ENCODE measurements at regions not wholly inside any gene's neighbourhood (a gene's known extent, or its start where the extent isn't known, plus 50 kb on each side); places are given as distances from the start of the nearest gene placed in this dataset.
"Not testable (repeated sequence)": the region's sequence is repeated elsewhere in the genome, so short reads cannot be mapped to it uniquely, and the experiment has no call there.

GRCh38 chr13:84812078-84812477 is 929.8 kb upstream of the SLITRK1 start:
- DNase-seq (no peak), ATAC-seq (no peak)
- intact Hi-C loops (cut with DNase I, micrococcal nuclease): no loop called here

- intact Hi-C loops (cut with DNase I, micrococcal nuclease): no loop called here
- DNase-seq (no peak), ATAC-seq (no peak)
These were observed 928.5 kb upstream of the SLITRK1 start for GRCh38 chr13:84810781-84811180.

DNA sequence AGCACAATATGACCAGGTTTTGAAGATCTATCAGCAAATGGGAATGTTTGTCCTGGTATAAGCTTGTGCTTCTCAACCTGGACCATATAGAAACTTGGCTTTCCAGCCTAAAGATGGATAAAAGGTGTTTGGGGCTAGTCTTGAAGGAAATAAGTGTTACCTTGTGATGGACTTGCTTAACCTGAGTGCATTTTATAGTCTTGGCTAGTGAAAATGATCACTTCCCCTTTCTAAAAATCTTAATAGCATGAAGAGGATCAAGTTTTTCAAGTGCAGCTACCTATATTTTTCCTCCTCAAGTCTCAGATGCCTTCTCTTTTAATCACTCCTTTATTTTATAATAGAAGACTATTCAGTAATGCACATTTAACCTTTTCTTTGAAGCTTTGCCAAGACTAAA is 919.8 kb upstream of the SLITRK1 start:
- no peak for ATAC-seq
- intact Hi-C loops (cut with DNase I, micrococcal nuclease): no loop called here

GRCh38 chr13:84784443-84785153 is 902.3 kb upstream of the SLITRK1 start:
- no peak for DNase-seq
- no peak for ATAC-seq
- intact Hi-C loops (cut with DNase I, micrococcal nuclease): no loop called here

More for the DNA sequence above, 919.8 kb upstream of the SLITRK1 start:
- DNase-seq: no peak

- DNase-seq (no peak), ATAC-seq (no peak)
- intact Hi-C loops (cut with DNase I, micrococcal nuclease): no loop called here
These were observed 895.0 kb upstream of the SLITRK1 start for GRCh38 chr13:84777316-84777715.

- intact Hi-C loops (cut with DNase I, micrococcal nuclease): no loop called here
- ATAC-seq: no peak
- no peak for DNase-seq
These were observed 894.3 kb upstream of the SLITRK1 start for GRCh38 chr13:84776593-84776992.

DNA sequence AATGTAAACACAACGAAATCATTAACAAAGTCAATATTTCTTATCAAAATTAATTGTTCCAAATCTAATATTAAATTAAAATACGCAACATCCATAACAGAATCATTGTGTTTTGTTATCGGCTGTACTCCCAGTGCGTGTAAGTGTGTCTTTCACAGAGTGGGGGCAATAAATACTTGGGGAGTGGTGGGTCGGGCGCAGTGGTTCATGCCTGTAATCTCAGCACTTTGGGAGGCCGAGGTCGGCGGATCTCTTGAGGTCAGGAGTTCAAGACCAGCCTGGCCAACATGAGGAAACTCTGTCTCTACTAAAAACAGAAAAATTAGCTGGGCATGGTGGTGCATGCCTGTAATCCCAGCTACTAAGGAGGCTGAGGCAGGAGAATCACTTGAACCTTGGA is 893.6 kb upstream of the SLITRK1 start:
- ATAC-seq; DNase-seq; intact Hi-C loops (cut with DNase I, micrococcal nuclease): not testable (repeated sequence)

- intact Hi-C loops (cut with DNase I, micrococcal nuclease): no loop called here
- DNase-seq (no peak), ATAC-seq (no peak)
These were observed 891.8 kb upstream of the SLITRK1 start for GRCh38 chr13:84774111-84774510.

DNA sequence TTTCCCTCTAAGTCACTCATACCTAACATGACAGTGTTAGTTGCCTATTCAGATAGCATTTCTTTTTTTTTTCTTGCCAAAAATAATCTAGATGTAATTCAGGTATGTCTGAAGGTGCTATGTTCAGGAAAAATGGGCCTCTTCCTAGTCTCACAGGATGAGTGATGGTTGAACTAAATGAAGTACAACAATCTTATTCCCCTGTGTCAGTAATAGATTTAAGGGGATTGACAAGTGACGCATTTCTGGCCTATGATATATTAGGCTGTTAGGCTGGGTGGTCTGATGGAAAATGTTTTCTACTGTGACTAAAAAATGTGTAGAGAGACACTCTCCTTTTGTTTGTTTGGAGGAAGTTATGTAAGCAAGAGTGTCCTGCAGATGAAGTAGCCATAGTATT is 878.7 kb upstream of the SLITRK1 start:
- DNase-seq: no peak
- no peak for ATAC-seq

GRCh38 chr13:84749126-84749525 is 866.9 kb upstream of the SLITRK1 start:
- ATAC-seq: no peak
- DNase-seq: no peak
- intact Hi-C loops (cut with DNase I, micrococcal nuclease): no loop called here

More for the DNA sequence above, 878.7 kb upstream of the SLITRK1 start:
- intact Hi-C loops (cut with DNase I, micrococcal nuclease): no loop called here

DNA sequence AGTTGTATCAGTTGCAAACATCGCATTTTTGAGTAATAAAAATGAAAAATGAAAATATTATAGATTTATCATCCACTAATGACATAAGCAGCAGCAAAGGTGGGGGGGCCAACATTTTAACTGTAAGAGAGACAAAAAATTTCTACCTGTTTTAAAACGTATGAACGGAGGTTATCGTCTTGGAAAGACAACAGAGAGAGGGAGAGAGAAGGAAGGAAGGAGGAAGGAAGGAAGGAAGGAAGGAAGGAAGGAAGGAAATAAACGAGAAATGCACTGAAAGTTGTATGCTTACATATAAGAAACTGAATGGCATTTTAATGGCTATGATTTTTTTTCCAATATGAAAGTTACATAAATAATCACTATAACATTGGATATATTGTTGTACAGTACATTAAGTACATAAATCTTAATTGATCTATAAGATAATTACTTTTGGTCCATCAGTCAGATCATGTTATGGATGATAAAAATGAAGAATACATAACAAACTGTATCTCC is 862.8 kb upstream of the SLITRK1 start:
- intact Hi-C loops (cut with DNase I, micrococcal nuclease): no loop called here
- no peak for DNase-seq
- no peak for ATAC-seq

GRCh38 chr13:84744203-84744602 is 861.9 kb upstream of the SLITRK1 start:
- no peak for ATAC-seq
- intact Hi-C loops (cut with DNase I, micrococcal nuclease): no loop called here

DNA sequence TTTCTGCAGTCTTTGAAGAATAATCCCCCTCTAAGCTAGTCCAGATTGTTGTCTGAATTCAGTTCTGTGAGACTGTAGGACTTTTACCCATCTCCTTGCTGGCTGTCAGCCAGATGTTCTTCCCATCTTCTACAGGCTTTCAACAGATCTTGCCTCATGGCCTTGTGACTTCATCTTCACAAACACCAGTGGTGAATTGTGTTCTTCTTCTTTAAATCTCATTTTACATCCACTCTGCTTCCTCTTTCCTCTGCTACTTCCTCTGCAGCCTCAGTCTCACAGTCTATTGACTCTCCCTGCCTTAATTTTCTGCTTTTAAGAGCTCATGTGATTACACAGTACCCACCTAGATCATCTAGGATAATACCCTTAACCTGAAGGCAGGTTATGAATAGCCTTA is 859.0 kb upstream of the SLITRK1 start:
- intact Hi-C loops (cut with DNase I, micrococcal nuclease): no loop called here

More at GRCh38 chr13:84744203-84744602, 861.9 kb upstream of the SLITRK1 start:
- DNase-seq: no peak

GRCh38 chr13:84739021-84739420 is 856.7 kb upstream of the SLITRK1 start:
- no peak for ATAC-seq
- intact Hi-C loops (cut with DNase I, micrococcal nuclease): no loop called here
- DNase-seq: no peak

More for the DNA sequence above, 859.0 kb upstream of the SLITRK1 start:
- no peak for ATAC-seq
- DNase-seq: no peak

DNA sequence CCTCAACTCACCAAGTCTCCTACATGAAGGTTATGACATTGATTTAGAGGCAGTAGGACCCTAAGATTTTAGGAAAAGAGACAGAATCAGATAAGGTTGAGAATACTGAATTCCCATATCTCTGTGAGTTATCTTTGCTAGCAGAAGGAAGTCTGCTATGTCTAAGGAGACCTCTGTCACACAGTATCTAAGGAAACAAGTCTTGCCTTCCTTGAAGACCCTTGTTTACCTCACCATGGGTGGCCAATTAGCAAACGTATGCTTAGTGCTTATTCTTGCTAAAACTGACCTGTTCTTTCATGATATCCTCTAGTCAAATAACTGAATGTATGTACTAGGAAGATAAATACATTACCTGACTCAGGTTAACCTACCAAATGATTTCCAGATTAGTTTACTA is 855.4 kb upstream of the SLITRK1 start:
- intact Hi-C loops (cut with DNase I, micrococcal nuclease): no loop called here
- DNase-seq (no peak), ATAC-seq (no peak)

DNA sequence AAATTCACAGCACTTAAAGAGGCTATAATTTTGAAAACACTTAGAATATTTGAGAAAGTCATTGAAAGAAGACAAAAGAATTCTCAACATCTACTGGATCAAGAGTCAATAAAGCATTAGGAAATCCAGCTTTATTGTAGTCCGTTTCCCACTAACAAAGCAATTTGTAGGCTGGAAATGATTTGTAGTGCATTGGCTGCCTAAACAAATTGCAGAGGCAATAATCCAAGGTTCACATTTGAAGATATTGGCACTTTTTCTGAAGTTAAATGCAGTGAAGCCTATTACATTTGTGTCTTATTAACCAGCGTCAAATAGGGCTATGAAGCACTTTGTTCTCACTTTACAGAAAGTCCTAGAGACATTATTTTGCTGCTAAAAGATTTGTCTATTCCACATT is 848.1 kb upstream of the SLITRK1 start:
- intact Hi-C loops (cut with DNase I, micrococcal nuclease): no loop called here
- no peak for ATAC-seq
- no peak for DNase-seq

DNA sequence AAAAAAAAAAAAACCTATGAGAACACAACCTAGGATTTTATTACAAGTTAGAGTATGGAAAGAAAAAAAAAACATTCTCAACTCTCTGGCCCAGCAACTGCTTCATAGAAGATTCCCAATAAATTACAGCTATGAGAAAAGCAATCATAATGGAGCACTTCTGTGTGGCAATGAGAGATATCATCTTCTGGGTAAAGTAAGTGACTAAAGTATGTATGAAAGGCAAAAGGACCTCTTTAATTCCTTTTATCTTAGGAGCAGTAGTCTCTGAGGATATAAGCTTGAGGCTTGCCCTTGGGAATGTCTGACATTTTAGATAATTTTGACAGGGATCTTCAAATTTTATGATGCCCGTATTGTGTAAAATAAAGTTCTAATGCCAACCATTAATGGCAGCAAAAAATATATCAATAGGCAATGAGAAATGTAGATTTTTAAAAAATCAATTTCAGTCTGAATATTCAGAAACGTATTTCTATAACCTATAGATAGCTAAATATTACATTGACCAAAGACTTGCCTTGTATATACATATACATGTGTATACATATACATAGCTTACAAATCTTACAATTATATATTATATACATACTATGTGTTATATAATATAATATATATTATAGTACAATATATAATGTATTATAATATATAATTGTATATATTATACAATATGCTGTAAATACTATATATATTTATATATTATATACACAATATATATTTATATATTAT is 823.9 kb upstream of the SLITRK1 start:
- no peak for DNase-seq
- intact Hi-C loops (cut with DNase I, micrococcal nuclease): no loop called here
- ATAC-seq: no peak

- ATAC-seq (no peak), DNase-seq (no peak)
- intact Hi-C loops (cut with DNase I, micrococcal nuclease): no loop called here
These were observed 819.9 kb upstream of the SLITRK1 start for GRCh38 chr13:84702174-84702573.

DNA sequence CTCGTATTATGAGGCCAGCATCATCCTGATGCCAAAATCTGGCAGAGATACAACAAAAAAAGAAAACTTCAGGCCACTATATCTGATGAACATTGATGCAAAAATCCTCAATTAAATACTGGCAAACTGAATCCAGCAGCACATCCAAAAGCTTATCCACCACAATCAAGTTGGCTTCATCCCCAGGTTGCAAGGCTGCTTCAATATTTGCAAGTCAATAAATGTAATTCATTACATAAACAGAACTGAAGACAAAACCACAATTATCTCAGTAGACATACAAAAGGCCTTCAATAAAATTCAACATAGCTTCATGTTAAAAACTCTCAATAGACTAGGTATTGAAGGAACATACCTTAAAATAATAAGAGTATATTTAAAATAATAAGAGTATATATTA is 815.3 kb upstream of the SLITRK1 start:
- DNase-seq; ATAC-seq; intact Hi-C loops (cut with DNase I, micrococcal nuclease): not testable (repeated sequence)

- intact Hi-C loops (cut with DNase I, micrococcal nuclease): no loop called here
- no peak for DNase-seq
- no peak for ATAC-seq
These were observed 804.7 kb upstream of the SLITRK1 start for GRCh38 chr13:84686973-84687372.

Data from left colon (tissue), 2 donors.